A673 (cell line): ENCODE measurements at regions not wholly inside any gene's neighbourhood (a gene's known extent, or its start where the extent isn't known, plus 50 kb on each side); places are given as distances from the start of the nearest gene placed in this dataset.

ENCODE experiments used
- EZH2 ChIP-seq: fragments of 200-600 bp; sonication (generic); IDR thresholded peaks from 2 replicates; pipeline ENCODE4 v1.6.1; 2017; ENCODE audit warnings: borderline replicate concordance, low read depth, mild to moderate bottlenecking, mixed read lengths, antibody characterized with exemption, low read length; ENCODE audit not compliant: poor library complexity, severe bottlenecking
- TF ChIP-seq, protein P1 (sequence below): fragments of 300-800, 200-600 bp; sonication (generic); conservative IDR thresholded peaks from 2 replicates; pipeline ENCODE4 v1.5.1; 2017; ENCODE audit warnings: low read depth, mild to moderate bottlenecking, antibody characterized with exemption, low read length, moderate library complexity, mixed read lengths

GRCh38 chr1:227396539-227397353, 78.5 kb upstream of the CDC42BPA start:
- TF ChIP-seq, protein P1, sequence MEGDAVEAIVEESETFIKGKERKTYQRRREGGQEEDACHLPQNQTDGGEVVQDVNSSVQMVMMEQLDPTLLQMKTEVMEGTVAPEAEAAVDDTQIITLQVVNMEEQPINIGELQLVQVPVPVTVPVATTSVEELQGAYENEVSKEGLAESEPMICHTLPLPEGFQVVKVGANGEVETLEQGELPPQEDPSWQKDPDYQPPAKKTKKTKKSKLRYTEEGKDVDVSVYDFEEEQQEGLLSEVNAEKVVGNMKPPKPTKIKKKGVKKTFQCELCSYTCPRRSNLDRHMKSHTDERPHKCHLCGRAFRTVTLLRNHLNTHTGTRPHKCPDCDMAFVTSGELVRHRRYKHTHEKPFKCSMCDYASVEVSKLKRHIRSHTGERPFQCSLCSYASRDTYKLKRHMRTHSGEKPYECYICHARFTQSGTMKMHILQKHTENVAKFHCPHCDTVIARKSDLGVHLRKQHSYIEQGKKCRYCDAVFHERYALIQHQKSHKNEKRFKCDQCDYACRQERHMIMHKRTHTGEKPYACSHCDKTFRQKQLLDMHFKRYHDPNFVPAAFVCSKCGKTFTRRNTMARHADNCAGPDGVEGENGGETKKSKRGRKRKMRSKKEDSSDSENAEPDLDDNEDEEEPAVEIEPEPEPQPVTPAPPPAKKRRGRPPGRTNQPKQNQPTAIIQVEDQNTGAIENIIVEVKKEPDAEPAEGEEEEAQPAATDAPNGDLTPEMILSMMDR, result no peak
- no peak for TF ChIP-seq EZH2
